ENCODE measurements at regions not wholly inside any gene's neighbourhood (a gene's known extent, or its start where the extent isn't known, plus 50 kb on each side); places are given as distances from the start of the nearest gene placed in this dataset.

- TF ChIP-seq ZNF274 (IDR thresholded peaks at IDR 0.05; ENCODE audit: borderline replicate concordance, extremely low read depth, low read length) (no peak), NRF1 (IDR thresholded peaks at IDR 0.05; ENCODE audit: low read depth, low read length) (no peak), RFX5 (IDR thresholded peaks at IDR 0.05; ENCODE audit: borderline replicate concordance, low read depth, low read length) (no peak), SRF (IDR thresholded peaks at IDR 0.05; ENCODE audit: low read depth, low read length) (no peak), ASH2L (IDR thresholded peaks at IDR 0.05; ENCODE audit: low read length) (no peak), CBX8 (IDR thresholded peaks at IDR 0.05; ENCODE audit: borderline replicate concordance, low read depth, low read length) (no peak)
- TF ChIP-seq, protein P1, sequence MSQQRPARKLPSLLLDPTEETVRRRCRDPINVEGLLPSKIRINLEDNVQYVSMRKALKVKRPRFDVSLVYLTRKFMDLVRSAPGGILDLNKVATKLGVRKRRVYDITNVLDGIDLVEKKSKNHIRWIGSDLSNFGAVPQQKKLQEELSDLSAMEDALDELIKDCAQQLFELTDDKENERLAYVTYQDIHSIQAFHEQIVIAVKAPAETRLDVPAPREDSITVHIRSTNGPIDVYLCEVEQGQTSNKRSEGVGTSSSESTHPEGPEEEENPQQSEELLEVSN (IDR thresholded peaks at IDR 0.05) = no peak
- TF ChIP-seq, protein P2, sequence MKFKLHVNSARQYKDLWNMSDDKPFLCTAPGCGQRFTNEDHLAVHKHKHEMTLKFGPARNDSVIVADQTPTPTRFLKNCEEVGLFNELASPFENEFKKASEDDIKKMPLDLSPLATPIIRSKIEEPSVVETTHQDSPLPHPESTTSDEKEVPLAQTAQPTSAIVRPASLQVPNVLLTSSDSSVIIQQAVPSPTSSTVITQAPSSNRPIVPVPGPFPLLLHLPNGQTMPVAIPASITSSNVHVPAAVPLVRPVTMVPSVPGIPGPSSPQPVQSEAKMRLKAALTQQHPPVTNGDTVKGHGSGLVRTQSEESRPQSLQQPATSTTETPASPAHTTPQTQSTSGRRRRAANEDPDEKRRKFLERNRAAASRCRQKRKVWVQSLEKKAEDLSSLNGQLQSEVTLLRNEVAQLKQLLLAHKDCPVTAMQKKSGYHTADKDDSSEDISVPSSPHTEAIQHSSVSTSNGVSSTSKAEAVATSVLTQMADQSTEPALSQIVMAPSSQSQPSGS (IDR thresholded peaks at IDR 0.05; ENCODE audit: low read length) = no peak
Observed at GRCh38 chr6:133047065-133047665, 194.0 kb upstream of the EYA4 start (continued).

All from H1 (cell line).